ENCODE measurements at regions not wholly inside any gene's neighbourhood (a gene's known extent, or its start where the extent isn't known, plus 50 kb on each side); places are given as distances from the start of the nearest gene placed in this dataset.

GRCh38 chr4:145345401-145345800 is 136.3 kb upstream of the SMAD1 start:
- H3K4me3 ChIP-seq (ENCODE audit: low read depth, low read length): no peak overlapping the region
- POLR2A ChIA-PET: interaction anchor here (0.5 kb wide), 1 partner anchor 820 kb away, joined by 3 read pairs; no protein-coding TSS in a partner anchor
- TF ChIP-seq CTCF (IDR thresholded peaks at IDR 0.05; ENCODE audit: insufficient read depth, low read length, missing control alignments): no peak
- DNase-seq (ENCODE audit: low read depth, low spot score): no peak
- CTCF ChIA-PET: interaction anchor here (1.3 kb wide), 1 partner anchor 10 kb away, joined by 3 read pairs; no protein-coding TSS in a partner anchor

- H3K4me3 ChIP-seq (ENCODE audit: low read depth, low read length): no peak overlapping the region
- CTCF ChIA-PET: no interaction called here
- no peak for DNase-seq (ENCODE audit: low read depth, low spot score)
- POLR2A ChIA-PET: no interaction called here
- no peak for TF ChIP-seq CTCF (IDR thresholded peaks at IDR 0.05; ENCODE audit: insufficient read depth, low read length, missing control alignments)
These were observed 140.3 kb upstream of the SMAD1 start for GRCh38 chr4:145341381-145341780.

- CTCF ChIA-PET: no interaction called here
- TF ChIP-seq CTCF (IDR thresholded peaks at IDR 0.05; ENCODE audit: insufficient read depth, low read length, missing control alignments): no peak
- no peak overlapping the region for H3K4me3 ChIP-seq (ENCODE audit: low read depth, low read length)
- POLR2A ChIA-PET: no interaction called here
- no peak for DNase-seq (ENCODE audit: low read depth, low spot score)
These were observed 141.5 kb upstream of the SMAD1 start for GRCh38 chr4:145340071-145340675.

- TF ChIP-seq CTCF (IDR thresholded peaks at IDR 0.05; ENCODE audit: insufficient read depth, low read length, missing control alignments): no peak
- no peak for DNase-seq (ENCODE audit: low read depth, low spot score)
- no peak overlapping the region for H3K4me3 ChIP-seq (ENCODE audit: low read depth, low read length)
- ChIA-PET POLR2A (no interaction called here), CTCF (no interaction called here)
These were observed 142.5 kb upstream of the SMAD1 start for GRCh38 chr4:145339075-145339725.

GRCh38 chr4:145338568-145338967 is 143.1 kb upstream of the SMAD1 start:
- CTCF ChIA-PET: no interaction called here
- no peak for DNase-seq (ENCODE audit: low read depth, low spot score)
- TF ChIP-seq CTCF (IDR thresholded peaks at IDR 0.05; ENCODE audit: insufficient read depth, low read length, missing control alignments): no peak
- POLR2A ChIA-PET: no interaction called here
- no peak overlapping the region for H3K4me3 ChIP-seq (ENCODE audit: low read depth, low read length)

- no peak for DNase-seq (ENCODE audit: low read depth, low spot score)
- ChIA-PET CTCF (no interaction called here), POLR2A (no interaction called here)
- no peak overlapping the region for H3K4me3 ChIP-seq (ENCODE audit: low read depth, low read length)
- TF ChIP-seq CTCF (IDR thresholded peaks at IDR 0.05; ENCODE audit: insufficient read depth, low read length, missing control alignments): no peak
These were observed 144.3 kb upstream of the SMAD1 start for GRCh38 chr4:145337391-145337790.
